ENCODE measurements at regions not wholly inside any gene's neighbourhood (a gene's known extent, or its start where the extent isn't known, plus 50 kb on each side); places are given as distances from the start of the nearest gene placed in this dataset.

DNA sequence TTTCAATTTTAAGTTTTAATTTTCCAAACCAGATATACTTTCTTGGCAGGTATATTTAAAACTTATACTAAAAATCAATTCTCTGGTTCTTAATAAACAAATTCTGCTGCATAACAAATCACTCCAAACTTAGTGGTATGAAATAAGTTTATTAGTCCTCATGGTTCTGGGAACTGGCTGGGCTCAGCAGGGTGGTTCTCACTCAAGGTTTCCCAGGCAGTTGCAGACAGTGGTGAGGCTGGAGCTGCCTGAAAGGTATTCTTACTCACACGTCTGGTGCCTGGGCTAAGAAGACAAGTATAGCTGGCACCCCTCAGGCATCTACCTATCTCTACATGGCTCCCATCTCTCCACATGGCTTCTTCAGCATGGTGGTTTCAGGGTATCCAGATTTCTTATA is 308.2 kb upstream of the CCDC196 start:
- DNase-seq (ENCODE audit: low read depth, low spot score): no peak

DNA sequence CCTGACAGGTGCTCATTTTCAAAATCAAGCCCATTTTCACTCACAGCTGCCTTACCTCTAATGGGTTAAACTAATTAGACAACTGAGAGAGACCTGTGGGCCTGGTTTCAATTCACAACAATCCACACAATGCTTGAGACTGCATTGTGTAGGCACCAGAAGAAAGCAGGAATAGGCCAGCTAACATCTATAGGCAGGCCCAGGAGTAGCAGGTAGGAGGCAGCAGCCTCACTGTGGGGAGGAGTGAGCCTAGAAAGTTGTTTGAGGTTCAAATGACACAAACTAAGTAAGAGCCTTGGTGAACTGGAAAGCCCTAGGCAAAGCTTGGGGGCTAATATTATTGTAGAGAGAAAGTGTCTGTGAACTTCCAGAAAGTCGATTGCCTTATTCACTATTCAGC is 289.5 kb upstream of the CCDC196 start:
- no peak for DNase-seq (ENCODE audit: low read depth, low spot score)

DNA sequence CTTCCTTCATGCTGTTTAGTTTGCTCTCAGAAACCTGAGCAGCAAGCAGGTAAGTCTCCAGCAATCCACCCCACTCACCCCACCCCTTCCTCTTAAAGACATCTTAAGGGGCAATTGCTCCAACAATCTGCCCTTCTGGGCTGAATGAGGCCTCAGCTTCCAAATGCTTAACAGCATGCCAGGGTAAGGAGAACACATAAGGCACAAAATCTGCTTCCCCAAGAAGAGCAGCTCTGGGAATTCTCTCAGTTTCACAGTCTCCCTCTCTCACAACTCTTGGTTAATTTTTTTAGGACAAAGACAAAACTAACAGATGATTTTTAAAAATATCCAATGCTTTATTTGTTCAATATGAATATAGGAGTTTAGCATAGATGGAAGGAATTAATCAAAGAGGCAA is 288.9 kb upstream of the CCDC196 start:
- no peak for DNase-seq (ENCODE audit: low read depth, low spot score)

DNA sequence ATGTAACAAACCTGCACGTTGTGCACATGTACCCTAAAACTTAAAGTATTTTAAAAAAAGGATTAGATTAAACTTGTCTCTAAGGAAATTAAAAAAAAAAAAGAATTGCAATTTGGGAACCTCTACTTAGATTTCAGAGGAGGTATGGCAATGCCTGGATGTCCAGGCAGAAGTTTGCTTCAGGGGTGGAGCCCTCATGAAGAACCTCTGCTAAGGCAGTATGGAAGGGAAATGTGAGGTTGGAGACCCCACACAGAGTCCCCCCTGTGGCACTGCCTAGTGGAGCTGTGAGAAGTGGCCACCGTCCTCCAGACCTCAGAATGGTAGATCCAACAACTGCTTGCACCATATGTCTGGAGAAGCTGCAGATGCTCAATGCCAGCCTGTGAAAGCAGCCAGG is 279.6 kb upstream of the CCDC196 start:
- no peak for DNase-seq (ENCODE audit: low read depth, low spot score)

DNA sequence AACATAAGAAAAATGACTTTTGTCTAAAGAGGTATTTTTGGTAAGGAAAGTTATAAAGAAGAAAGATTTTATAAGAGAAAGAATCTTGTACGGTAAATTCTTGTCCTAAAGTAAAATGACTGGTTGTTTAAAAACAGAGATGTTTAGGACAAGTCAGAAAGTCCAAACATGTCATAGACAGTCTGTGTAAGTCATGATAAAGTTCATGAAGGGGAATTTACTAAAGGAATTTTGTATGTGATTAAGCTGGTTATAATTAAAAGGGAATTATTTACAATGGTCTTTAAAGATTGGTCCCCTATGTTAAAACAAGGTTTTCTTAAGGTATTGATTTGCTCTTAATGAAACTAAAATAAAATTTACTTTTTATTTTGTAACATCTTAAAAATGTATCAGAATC is 269.4 kb upstream of the CCDC196 start:
- DNase-seq (ENCODE audit: low read depth, low spot score): no peak

DNA sequence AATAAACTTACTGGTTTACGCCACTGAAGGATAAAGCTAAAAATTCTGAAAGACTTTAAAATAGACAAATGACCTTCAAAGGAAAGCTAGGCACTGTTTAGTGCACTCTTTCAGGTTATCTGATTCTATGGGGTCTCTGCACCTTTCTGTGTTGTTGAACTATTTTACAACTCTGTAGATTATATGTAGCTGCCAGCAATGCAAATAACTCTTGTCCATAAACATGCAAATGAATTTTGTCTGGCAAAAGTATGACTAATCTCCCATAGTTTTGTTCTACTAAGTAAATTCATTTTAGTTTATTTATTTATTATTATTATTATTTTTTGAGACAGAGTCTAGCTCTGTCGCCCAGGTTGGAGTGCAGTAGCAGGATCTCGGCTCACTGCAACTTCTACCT is 266.3 kb upstream of the CCDC196 start:
- DNase-seq (ENCODE audit: low read depth, low spot score): no peak

DNA sequence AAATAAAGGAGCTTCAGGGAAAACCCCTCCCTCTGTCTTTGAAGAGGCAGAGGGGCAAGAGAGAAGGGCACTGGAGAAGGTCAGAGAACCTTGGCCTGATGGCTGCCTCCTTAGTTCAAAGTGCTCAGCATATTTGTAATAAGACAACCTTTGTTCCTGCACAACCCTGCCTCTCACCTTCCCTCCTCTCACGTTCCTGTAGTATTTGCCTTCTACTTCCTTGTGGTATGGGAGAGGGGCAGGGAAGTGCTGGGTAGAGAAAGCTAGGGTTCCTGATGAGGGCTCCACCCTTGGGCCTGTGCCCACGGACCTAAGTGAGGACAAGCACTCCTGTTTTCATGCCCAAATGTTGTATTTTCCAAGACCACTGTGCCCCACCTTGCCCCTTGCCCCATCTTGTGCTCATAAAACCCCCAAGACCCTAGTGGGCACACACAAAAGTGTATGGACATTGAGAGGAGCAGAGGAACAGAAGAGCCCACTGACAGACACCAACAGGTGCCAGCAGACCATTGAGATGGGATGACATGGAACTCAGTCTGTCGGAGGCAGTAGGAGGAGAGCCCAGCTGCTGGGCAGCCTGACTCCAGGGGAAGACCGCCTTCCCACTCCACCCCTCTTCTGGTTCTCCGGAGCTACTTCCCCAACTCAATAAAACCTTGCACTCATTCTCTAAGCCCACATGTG is 261.5 kb upstream of the CCDC196 start:
- no peak for DNase-seq (ENCODE audit: low read depth, low spot score)

DNA sequence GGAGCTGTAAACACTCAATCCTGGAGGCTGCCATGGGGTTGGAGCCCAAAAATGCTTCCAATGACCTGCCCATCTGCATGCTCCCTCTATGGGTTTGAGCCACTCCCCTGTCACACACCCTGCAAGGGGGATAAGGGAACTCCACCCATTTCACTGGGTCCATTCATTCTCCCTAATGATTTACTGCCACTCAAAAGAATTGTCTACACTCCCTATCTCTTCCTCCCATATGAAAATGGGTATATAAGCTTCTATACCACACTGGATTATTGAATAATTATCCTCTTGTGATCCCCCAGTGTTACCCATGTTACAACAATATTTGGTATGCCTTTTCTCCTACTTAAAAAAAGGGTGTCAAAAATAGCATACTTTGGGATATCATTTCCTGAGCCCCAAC is 260.8 kb upstream of the CCDC196 start:
- DNase-seq (ENCODE audit: low read depth, low spot score): no peak

DNA sequence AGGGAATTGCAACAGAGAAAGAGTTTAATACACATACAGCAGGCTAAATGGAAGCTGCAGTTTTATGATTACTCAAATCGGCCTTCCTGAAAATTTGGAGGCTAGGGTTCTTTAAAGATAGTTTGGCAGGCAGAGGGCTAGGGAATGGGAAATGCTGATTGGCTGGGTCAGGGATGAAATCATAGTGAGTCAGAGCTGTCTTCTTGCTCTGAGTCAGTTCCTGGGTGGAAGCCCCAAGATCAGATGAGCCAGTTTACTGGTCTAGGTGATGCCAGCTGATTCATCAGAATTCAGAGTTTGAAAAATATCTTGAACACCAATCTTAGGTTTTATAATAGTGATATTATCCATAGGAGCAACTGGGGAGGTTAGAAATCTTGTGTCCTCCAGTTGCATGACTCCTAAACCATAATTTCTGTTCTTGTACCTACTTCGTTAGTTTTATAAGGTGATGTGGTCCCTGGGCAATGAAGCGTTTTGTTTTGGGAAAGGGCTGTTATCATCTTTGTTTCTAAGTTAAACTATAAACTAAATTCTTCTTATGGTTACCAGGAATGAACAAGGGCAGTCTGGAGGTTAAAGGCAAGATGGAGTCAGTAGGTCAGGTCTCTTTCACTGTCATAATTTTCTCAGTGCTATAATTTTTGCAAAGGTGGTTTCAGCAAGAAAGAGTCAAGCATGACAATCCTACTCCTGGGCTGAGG is 257.8 kb upstream of the CCDC196 start:
- DNase-seq (ENCODE audit: low read depth, low spot score): no peak

DNA sequence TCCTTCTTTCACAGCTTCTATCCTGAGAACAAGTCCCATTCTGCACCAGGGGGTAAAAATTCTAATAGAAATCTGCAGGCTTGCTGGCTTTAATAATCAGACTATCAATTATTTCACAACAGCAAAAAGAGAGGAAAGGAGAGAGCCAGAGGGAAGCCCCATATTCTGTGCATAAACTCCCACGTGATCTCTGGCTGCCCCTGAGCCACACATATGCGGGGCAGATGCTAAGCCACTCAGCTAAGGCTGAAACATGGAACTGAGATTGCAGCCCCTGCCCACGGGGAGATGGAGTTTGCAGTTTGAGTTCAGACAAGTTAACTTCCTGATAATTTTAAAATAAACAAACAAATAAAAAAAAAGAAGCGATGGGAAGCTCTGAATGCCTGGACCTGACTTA is 254.4 kb upstream of the CCDC196 start:
- DNase-seq (ENCODE audit: low read depth, low spot score): no peak

DNA sequence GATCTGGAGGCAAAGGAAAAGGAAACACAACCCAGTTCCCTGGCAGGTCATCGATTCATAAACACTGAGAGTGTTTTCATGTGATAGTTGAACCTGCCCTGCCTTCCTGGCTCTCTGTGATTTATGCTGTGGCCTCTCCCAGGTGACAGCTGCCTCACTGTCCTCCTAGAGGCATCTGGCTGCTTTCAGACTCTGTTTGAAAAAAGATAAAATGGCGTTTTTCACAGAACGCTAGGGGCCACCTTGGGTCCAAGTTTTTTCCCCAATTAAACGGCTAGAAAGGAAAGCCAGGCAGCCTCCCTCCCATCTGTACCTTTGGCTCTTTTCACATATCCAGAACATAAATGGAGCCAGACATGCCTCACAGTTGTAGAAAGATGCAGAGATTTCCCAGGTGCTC is 252.6 kb upstream of the CCDC196 start:
- no peak for DNase-seq (ENCODE audit: low read depth, low spot score)

DNA sequence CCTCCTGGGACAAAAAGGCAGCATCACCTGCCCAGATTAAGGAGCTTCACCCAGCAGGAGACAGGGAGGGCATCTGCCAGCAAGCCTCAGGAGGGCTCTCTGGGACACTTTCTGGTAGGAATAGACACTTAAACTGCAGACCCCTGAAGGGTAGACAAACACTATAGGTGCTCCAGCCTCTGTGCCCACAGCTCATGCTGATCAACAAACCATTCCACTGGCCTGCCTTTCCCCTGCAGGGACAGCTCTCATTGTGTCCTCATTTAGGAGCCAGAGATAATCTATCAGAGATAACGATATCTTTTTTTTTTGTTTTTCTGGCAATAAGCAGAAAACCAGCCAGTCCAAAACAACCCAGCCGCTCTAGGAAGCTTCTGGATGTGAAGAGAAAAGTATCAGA is 251.8 kb upstream of the CCDC196 start:
- no peak for DNase-seq (ENCODE audit: low read depth, low spot score)

DNA sequence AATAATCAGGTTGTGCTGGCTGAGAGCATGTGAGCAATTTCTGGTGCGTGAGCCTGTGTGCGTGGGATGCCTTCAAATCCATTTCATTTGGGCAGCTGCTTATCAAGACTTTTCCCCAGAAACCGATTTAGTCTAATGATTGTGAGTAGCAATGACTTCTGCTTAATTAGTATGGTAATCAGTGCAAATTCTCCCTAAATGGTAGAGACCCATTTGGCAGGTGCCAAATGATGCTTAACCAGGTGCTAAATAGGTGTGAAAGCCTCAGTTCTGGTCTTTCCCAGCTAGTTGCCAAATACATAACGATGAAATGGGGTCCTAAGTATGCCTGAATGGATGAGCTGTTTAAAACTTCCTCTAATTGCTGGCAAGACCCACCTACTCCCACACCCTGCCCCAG is 248.4 kb upstream of the CCDC196 start:
- DNase-seq (ENCODE audit: low read depth, low spot score): no peak

DNA sequence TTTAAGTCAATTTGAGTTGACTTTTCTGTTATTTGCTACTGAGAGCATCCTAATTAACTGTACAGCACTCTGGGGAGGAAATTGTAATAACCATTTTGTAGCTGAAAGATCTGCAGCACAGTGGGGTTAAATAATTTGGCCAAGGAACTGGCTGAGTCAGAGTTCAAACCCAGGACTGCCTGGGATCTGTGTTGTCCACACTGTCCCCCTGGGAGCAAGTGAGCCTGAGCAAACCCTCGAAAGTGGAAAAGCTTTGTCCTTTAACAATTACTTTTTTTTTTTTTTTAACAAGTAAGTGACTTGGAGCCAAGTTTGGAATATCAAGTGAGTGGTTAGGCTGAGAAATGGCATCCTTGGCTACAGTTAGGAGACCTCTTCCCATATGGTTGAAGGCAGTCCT is 247.2 kb upstream of the CCDC196 start:
- no peak for DNase-seq (ENCODE audit: low read depth, low spot score)

DNA sequence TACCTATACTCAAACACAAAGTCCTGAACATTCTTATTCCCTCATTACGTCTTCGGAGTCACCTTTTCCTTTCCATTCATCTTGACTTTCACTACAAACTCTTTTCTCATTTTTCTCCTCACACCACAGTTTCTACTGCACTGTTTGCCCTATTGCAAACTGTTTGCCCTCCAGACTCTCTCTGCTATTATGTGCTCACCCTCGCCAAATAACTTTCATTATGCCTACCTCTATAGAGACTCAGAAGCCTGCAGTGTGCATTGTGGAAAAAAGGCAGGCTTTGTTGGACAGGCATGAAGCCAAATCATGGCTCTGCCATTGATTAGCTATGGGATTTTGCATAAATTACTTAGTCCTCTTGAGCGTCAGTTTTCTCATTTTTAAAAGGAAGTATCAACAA is 246.6 kb upstream of the CCDC196 start:
- DNase-seq (ENCODE audit: low read depth, low spot score): no peak

DNA sequence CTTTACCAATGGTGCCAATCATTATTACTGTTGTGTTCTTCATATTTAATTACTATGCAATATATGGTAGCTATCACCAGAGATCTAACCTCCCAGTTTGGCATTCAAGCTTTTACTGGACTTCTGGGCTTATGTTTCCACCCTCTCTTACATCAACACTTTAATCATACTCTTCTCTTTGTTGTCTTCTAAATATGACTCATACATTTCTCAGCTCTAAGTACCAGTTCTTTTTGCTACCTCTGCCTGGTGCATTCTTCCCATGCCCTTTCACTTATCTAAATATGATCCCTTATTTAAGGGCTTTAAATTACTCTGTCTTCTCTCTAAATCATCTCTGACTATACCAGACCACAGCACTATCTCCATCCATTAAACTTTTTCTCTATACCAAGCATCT is 246.1 kb upstream of the CCDC196 start:
- DNase-seq (ENCODE audit: low read depth, low spot score): no peak

DNA sequence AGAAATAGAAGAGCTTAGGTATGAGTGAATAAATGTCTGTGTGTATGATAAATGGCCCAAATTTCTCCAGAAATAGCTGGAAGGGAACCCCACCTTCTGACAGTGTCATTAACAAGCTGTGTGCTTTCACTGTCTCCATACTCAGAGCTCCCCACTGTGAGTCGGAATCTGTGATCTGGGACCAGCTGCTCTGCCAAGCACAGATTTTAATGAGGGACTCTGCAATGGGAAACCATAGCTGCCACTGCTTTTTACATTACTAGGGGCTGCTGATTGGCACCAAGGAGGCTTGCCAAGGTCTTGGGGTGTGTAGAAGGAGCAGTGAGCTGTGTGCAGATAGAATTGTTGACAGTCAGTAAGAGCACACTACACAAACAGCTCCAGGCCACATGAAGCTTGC is 244.2 kb upstream of the CCDC196 start:
- no peak for DNase-seq (ENCODE audit: low read depth, low spot score)

DNA sequence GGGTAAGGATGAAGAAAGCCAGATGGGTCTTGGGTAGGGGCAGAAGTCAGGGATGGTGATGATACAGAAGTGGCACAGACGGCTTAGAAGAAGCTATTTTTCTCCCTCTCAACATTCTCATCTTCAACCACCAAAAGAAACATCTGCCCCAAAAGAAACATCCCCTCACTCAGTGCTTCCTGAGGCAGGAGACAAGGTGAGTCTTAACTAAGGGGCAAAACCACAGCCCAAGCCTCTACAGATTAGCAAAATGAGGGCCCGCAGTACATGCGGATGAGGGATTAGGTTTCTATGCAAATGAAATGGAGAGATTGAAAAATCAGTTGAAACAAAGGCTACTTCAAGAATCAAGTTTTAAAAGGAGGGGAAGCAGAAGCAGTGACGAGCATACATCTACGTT is 241.3 kb upstream of the CCDC196 start:
- no peak for DNase-seq (ENCODE audit: low read depth, low spot score)

DNA sequence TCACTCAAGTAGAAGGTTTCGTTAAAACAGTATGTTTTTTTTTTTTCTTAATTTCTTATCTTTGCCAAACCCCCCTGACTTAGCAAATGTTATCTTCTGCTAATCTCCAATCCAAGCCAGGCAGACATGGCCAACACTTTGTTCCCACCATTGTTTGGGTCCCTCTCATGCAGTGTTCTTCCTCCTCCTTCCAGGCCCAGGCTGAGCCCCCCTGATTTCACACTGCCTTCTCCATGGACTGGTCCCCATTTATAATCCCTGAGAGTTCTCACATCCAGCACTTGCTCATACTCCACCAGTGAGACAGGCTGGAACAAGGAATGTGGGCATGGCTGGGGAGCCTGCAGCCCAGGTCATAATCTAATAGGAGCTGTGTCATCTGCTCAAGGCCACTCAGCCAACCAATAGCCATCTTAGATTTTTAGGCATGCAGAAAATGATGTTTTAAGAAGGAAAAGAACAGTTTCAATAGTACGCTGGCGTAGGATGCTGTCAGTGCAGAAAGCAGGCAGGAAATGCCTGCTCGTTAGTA is 238.4 kb upstream of the CCDC196 start:
- no peak for DNase-seq (ENCODE audit: low read depth, low spot score)

DNA sequence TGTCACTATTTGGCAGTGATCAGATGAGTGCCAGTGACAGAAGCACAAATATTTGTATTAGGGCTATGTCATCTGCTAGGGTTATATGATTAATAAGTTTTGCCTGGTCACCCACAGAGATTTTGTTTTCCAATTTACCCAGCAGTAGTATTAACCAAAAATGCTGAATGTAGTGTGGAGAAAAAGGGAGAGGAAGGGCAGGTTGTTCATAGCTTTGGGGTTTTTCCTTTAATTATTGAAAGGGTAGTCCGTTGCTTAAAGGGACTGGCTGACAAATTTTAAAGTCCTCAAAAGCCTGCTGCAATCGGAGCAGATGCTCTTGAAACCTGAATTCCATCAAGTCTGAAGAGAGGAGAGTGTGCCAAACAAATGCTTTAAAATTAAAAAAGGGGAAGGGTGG is 237.9 kb upstream of the CCDC196 start:
- DNase-seq (ENCODE audit: low read depth, low spot score): no peak

DNA sequence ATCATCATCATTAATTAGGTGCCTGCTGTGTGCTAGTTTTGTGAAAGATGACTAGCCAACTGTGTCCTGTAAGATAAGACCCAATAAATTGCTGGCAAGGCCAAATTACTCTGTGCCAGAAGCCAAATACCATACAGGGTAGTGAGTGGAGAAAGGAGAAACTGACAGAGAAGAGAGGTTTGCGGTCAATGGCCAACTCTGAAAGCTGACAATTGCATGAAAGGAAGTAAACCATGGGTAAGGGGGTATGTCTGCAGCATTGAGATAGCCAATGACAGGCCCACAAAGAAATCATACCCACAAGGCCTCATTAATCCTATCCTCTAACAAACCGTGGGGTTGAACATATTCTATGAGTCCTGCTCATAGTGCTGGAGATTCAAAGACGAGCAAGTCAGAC is 236.6 kb upstream of the CCDC196 start:
- no peak for DNase-seq (ENCODE audit: low read depth, low spot score)

DNA sequence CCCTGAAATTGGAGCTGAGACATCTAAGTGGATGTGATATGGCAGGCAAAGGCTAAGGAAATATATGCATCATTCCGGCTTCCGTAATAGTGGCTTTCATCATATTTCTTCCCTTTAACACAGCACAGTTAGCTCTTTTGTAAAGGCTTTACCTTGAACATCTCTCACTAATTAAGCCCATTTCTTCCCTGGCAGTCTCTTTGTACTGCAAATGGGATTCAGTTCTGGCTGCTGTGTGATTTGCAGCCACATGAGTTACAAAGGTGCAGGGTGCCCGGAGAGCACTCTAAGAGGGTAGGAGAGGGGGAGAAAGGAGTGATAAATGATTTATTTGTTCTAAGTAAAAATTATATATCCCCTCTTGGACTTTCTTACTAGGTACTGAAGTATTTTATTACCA is 232.1 kb upstream of the CCDC196 start:
- no peak for DNase-seq (ENCODE audit: low read depth, low spot score)

DNA sequence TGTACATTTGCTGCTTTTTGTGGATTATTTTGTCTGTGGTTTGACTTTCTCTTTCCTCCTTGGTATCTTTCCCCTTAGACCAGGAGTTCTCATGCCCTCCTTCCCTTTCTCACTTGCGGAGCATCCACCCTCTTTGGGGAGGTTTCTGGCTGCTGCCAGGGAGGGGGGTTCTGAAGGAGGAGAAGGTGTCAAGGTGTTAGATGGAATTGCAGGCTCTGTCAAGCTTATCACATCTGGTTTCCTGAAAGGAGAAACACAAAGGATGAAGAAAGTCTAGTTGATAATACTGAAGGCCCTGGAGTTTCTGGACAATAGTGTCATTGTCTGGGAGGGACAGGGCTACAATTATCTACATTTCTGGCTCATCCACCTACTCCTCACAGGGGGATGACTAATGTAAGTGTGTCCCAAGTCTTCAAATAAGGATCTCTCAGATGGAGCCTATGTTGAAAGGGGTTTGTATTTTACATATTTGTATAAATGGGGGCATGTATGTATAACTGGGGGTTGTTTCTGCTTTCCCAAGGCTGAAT is 217.3 kb upstream of the CCDC196 start:
- DNase-seq (ENCODE audit: low read depth, low spot score): no peak
